Nephron (organoid): ENCODE measurements at regions not wholly inside any gene's neighbourhood (a gene's known extent, or its start where the extent isn't known, plus 50 kb on each side); places are given as distances from the start of the nearest gene placed in this dataset.

Experiments used
- H3K27ac Mint-ChIP-seq, 3 experiments: 2 replicates each; pipeline ENCODE4 v1.8.0; 2020; ENCODE audit warnings: mixed read lengths in 3 of 3, mild to moderate bottlenecking in 2 of 3, moderate library complexity in 1 of 3
- H3K27me3 Mint-ChIP-seq: 2 replicates; pipeline ENCODE4 v1.8.0; 2021; ENCODE audit warnings: low read depth, mild to moderate bottlenecking, moderate library complexity, mixed read lengths
- H3K36me3 Mint-ChIP-seq: 2 replicates; pipeline ENCODE4 v1.8.0; 2020; ENCODE audit warnings: low read depth, mixed read lengths
- H3K4me1 Mint-ChIP-seq: 2 replicates; pipeline ENCODE4 v1.8.0; 2020; ENCODE audit warnings: mixed read lengths
- H3K4me3 Mint-ChIP-seq, 3 experiments: 2 replicates each; pipeline ENCODE4 v1.8.0; 2020; ENCODE audit warnings: mild to moderate bottlenecking in 3 of 3, mixed read lengths in 3 of 3, moderate library complexity in 2 of 3
- H3K9me3 Mint-ChIP-seq: 2 replicates; pipeline ENCODE4 v1.8.0; 2020; ENCODE audit warnings: mixed read lengths
- CTCF ChIP-seq, 3 experiments: fragments of 200-600 bp; sonication (generic); IDR thresholded peaks; one replicate each; pipeline ENCODE4 v1.5.0; 2021; ENCODE audit warnings: antibody characterized with exemption in 3 of 3; ENCODE audit not compliant: unreplicated experiment in 3 of 3

GRCh38 chr9:26458054-26458453 is 434.5 kb downstream of the CAAP1 start:
- Mint-ChIP-seq H3K9me3 (no peaks in the 10 kb centered on the region), H3K27me3 (no peaks in the 10 kb centered on the region), H3K4me3 (no peak overlapping the region)

GRCh38 chr9:26457151-26457550 is 435.5 kb downstream of the CAAP1 start:
- Mint-ChIP-seq H3K9me3 (peaks cover 2% of the 10 kb centered on the region), H3K4me3 (no peak overlapping the region), H3K4me1 (no peaks in the 10 kb centered on the region), H3K36me3 (no peaks in the 10 kb centered on the region), H3K27me3 (no peaks in the 10 kb centered on the region), H3K27ac (no peak overlapping the region)
- no peak for TF ChIP-seq CTCF (IDR thresholded peaks at IDR 0.05; ENCODE audit: unreplicated experiment in 3 of 3)

More at GRCh38 chr9:26458054-26458453, 434.5 kb downstream of the CAAP1 start:
- Mint-ChIP-seq H3K36me3 (no peaks in the 10 kb centered on the region), H3K27ac (no peak overlapping the region), H3K4me1 (no peaks in the 10 kb centered on the region)
- TF ChIP-seq CTCF (IDR thresholded peaks at IDR 0.05; ENCODE audit: unreplicated experiment in 3 of 3) = no peak

- Mint-ChIP-seq H3K27ac (no peak overlapping the region), H3K4me1 (no peaks in the 10 kb centered on the region), H3K36me3 (no peaks in the 10 kb centered on the region)
Observed at GRCh38 chr9:26439061-26439624, 453.5 kb downstream of the CAAP1 start.

GRCh38 chr9:26437056-26437711 is 455.4 kb downstream of the CAAP1 start:
- no peaks in the 10 kb centered on the region for H3K27me3 Mint-ChIP-seq
- H3K4me3 Mint-ChIP-seq = no peak overlapping the region
- no peak overlapping the region for H3K27ac Mint-ChIP-seq
- no peaks in the 10 kb centered on the region for H3K36me3 Mint-ChIP-seq
- no peak for TF ChIP-seq CTCF (IDR thresholded peaks at IDR 0.05; ENCODE audit: unreplicated experiment in 3 of 3)
- no peaks in the 10 kb centered on the region for H3K4me1 Mint-ChIP-seq
- H3K9me3 Mint-ChIP-seq = no peaks in the 10 kb centered on the region

More at GRCh38 chr9:26439061-26439624, 453.5 kb downstream of the CAAP1 start:
- no peak for TF ChIP-seq CTCF (IDR thresholded peaks at IDR 0.05; ENCODE audit: unreplicated experiment in 3 of 3)
- no peak overlapping the region for H3K4me3 Mint-ChIP-seq
- no peaks in the 10 kb centered on the region for H3K27me3 Mint-ChIP-seq
- no peaks in the 10 kb centered on the region for H3K9me3 Mint-ChIP-seq

- no peaks in the 10 kb centered on the region for H3K9me3 Mint-ChIP-seq
- H3K4me3 Mint-ChIP-seq = no peak overlapping the region
- no peak for TF ChIP-seq CTCF (IDR thresholded peaks at IDR 0.05; ENCODE audit: unreplicated experiment in 3 of 3)
- no peaks in the 10 kb centered on the region for H3K27me3 Mint-ChIP-seq
- H3K4me1 Mint-ChIP-seq = no peaks in the 10 kb centered on the region
- H3K27ac Mint-ChIP-seq = no peak overlapping the region
- H3K36me3 Mint-ChIP-seq = no peaks in the 10 kb centered on the region
Observed at GRCh38 chr9:26426551-26427131, 466.0 kb downstream of the CAAP1 start.
